Lung (tissue), 11 donors: ENCODE measurements at regions not wholly inside any gene's neighbourhood (a gene's known extent, or its start where the extent isn't known, plus 50 kb on each side); places are given as distances from the start of the nearest gene placed in this dataset.

Experiments
- ATAC-seq: fragments of 200-7000 bp; cut with Tn5 transposase; one replicate; pipeline ENCODE4 v1.9.1; 2020; ENCODE audit warnings: moderate number of reproducible peaks; ENCODE audit not compliant: insufficient read depth, low FRiP score
- DNase-seq, 3 donors: peaks; one replicate each; pipeline ENCODE4 v3.0.0-alpha.2; 2013 to 2017
- H3K27ac ChIP-seq, 2 donors: one replicate each; pipeline ENCODE4 v1.5.1; 2013; ENCODE audit warnings: mild to moderate bottlenecking in 2 of 2, moderate library complexity in 2 of 2, control low read depth in 1 of 2, inconsistent platforms in 1 of 2, low read depth in 1 of 2, low read length in 1 of 2
- H3K27me3 ChIP-seq, 3 donors: one replicate each; pipeline ENCODE4 v1.5.1; 2013; ENCODE audit warnings: low read length in 2 of 3; ENCODE audit not compliant: control insufficient read depth in 3 of 3, insufficient read depth in 3 of 3
- H3K36me3 ChIP-seq, 4 donors: one replicate each; pipeline ENCODE4 v1.5.1; 2013; ENCODE audit warnings: low read length in 4 of 4, mild to moderate bottlenecking in 1 of 4, moderate library complexity in 1 of 4; ENCODE audit not compliant: control insufficient read depth in 4 of 4, insufficient read depth in 4 of 4
- H3K4me1 ChIP-seq, 5 donors: one replicate each; pipeline ENCODE4 v1.5.1; 2013; ENCODE audit warnings: low read length in 5 of 5, mild to moderate bottlenecking in 2 of 5, moderate library complexity in 1 of 5; ENCODE audit not compliant: control insufficient read depth in 5 of 5, insufficient read depth in 5 of 5
- H3K4me3 ChIP-seq: one replicate; pipeline ENCODE4 v1.5.1; 2013; ENCODE audit warnings: mild to moderate bottlenecking, control low read depth, moderate library complexity
- H3K9ac ChIP-seq, 2 donors: one replicate each; pipeline ENCODE4 v1.5.1; 2013; ENCODE audit warnings: low read length in 2 of 2, control low read depth in 1 of 2; ENCODE audit not compliant: insufficient read depth in 1 of 2
- H3K9me3 ChIP-seq, 4 donors: one replicate each; pipeline ENCODE4 v1.5.1; 2013; ENCODE audit warnings: low read length in 3 of 4, mild to moderate bottlenecking in 1 of 4, moderate library complexity in 1 of 4; ENCODE audit not compliant: control insufficient read depth in 4 of 4, insufficient read depth in 3 of 4
- CTCF ChIP-seq: IDR thresholded peaks from 2 replicates; pipeline ENCODE4 v1.5.1; 2012; ENCODE audit warnings: mild to moderate bottlenecking; ENCODE audit errors: control extremely low read depth, extremely low read depth
- WGBS, 2 donors: extraction: QIAGEN DNeasy Blood & Tissue Kit; methylation state at CpG; one replicate each; pipeline ENCODE4 v1.1.7; 2013; 5-methylcytosine and 5-hydroxymethylcytosine counted together
- donor health status: control.
- donor health status: control.
- donor health status: Bipolar disorder and iron deficiency.
- donor health status: healthy.
- donor health status: DM: yes; HTN: yes; CAD: no.

DNA sequence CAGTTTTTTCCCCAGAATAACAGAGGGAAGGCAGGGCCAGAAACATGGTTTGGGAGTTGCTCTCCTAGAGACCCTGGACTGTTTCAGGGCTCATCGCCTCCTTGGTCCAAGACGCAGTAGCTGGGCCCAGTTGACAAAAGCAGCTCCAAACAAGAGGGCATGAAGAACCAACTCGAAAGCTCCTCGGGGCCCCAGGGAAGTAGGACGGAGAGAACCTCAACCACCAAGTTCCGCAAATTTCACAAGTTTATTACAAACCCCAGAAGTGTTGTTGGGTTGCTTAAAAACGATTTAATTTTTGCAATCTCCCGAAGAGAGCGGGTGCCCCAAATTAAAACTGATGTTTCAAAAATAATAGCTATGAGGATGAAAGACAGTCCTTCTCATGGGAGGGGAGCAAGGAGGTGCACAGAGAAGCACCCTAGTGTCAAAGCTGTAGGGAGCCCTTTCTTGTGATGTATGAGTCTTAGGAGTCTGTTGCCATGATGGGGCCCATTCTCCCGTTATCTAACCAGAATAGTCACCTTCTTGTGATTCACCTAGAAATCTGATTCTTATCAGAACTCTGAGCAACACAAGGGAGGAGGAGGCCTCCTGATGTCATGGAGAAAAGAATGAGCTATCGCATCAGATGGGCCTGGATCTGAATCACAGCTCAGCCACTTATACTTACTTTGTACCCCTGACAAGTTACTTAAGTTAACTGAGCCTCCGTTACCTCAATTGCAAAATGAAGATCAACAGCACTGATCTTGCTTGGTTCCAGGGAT, 165.7 kb upstream of the IRF2BP2 start:
- no peak for ATAC-seq
- peaks cover 0 to 5% (median 1%) of the 10 kb centered on the region in 3 donors for H3K27me3 ChIP-seq
- no peak for DNase-seq
- H3K36me3 ChIP-seq, result no peaks in the 10 kb centered on the region
- H3K9me3 ChIP-seq, result no peaks in the 10 kb centered on the region
- WGBS, 2 donors, result 45 to 75% methylated on average over 12 of the region's 12 CpGs
- peaks cover 0 to 15% (median 5%) of the 10 kb centered on the region in 5 donors for H3K4me1 ChIP-seq
- TF ChIP-seq CTCF, result no peak
- H3K4me3 ChIP-seq, result no peak overlapping the region
- H3K9ac ChIP-seq, result no peak overlapping the region
- H3K27ac ChIP-seq, result peak overlapping the region in 1 of 2 donors; percentile 62

GRCh38 chr1:234774971-234775370, 165.0 kb upstream of the IRF2BP2 start:
- ATAC-seq (no peak), DNase-seq (no peak)
- WGBS, 2 donors, result 44 to 74% methylated on average over 2 of the region's 2 CpGs
- Histone ChIP-seq H3K27ac (peak overlapping the region in 1 of 2 donors; percentile 62), H3K9ac (no peak overlapping the region), H3K36me3 (no peaks in the 10 kb centered on the region), H3K9me3 (no peaks in the 10 kb centered on the region), H3K4me1 (peaks cover 0 to 21% (median 5%) of the 10 kb centered on the region in 5 donors), H3K4me3 (no peak overlapping the region), H3K27me3 (peaks cover 0 to 3% (median 0%) of the 10 kb centered on the region in 3 donors)
- TF ChIP-seq CTCF, result no peak

DNA sequence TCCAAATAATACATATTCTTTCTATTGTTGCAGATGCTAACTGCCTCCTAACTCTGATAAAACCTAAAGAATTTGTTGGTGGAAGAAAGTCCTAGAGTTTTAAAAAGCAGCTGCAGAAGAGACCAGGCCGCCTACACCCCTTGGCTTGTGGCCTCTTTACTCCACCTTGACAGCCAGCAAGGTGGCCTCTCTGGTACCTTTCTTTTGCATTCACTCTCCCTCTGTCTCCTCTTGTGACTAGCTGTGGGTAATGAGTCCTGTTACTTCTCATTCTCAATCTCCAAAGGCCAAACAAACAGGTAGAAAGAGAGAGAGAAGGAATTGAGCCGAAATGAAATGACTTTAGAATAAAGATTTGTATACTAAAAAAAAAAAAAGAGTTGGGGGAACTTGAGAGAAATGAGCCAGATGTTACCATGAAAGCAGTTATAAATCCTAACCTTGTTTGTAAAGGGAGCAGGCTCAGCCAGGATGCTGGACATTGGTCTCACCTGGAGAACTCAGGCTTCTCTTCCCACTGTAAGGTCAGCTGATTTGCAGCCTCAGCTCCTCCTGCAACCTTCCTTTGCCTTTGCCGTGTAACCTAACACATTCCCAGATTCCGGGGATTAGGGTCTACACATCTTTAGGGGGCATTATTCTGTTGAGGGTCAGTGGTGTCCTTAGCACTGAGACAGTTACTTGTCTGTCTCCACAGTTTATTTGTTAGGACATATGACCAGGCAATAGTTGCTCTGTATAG, 164.1 kb upstream of the IRF2BP2 start:
- H3K27ac ChIP-seq, result no peak overlapping the region
- H3K4me3 ChIP-seq, result no peak overlapping the region
- DNase-seq, result no peak
- ATAC-seq, result no peak
- 96 to 97% methylated on average over 4 of the region's 4 CpGs for WGBS, 2 donors
- peaks cover 0 to 3% (median 0%) of the 10 kb centered on the region in 3 donors for H3K27me3 ChIP-seq
- H3K9me3 ChIP-seq, result no peaks in the 10 kb centered on the region
- H3K9ac ChIP-seq, result no peak overlapping the region
- no peak for TF ChIP-seq CTCF
- peaks cover 0 to 26% (median 6%) of the 10 kb centered on the region in 5 donors for H3K4me1 ChIP-seq
- H3K36me3 ChIP-seq, result no peaks in the 10 kb centered on the region
